Kidney (tissue), 13 donors: ENCODE measurements at regions not wholly inside any gene's neighbourhood (a gene's known extent, or its start where the extent isn't known, plus 50 kb on each side); places are given as distances from the start of the nearest gene placed in this dataset.

Experiments used
- DNase-seq, 5 donors: peaks; one replicate each; pipeline ENCODE4 v3.0.0-alpha.2; 2013 to 2020
- FAIRE-seq: peaks from 2 replicates; lab custom pipeline; 2012; peaks lifted over from hg19 to GRCh38; lab: Jason Lieb, UNC
- H3K27ac ChIP-seq, 2 donors: one replicate each; pipeline ENCODE4 v1.7.0; 2013; ENCODE audit warnings: low read depth in 2 of 2, low read length in 2 of 2, inconsistent platforms in 1 of 2
- H3K27me3 ChIP-seq: one replicate; pipeline ENCODE4 v1.7.1; 2013; ENCODE audit warnings: low read length, inconsistent platforms; ENCODE audit not compliant: control insufficient read depth, insufficient read depth
- H3K36me3 ChIP-seq, 3 donors: one replicate each; pipeline versions ENCODE4 v1.7.0 to v1.7.1; 2013; ENCODE audit warnings: low read length in 3 of 3, control low read depth in 1 of 3, inconsistent platforms in 1 of 3; ENCODE audit not compliant: insufficient read depth in 3 of 3, control insufficient read depth in 2 of 3
- H3K4me1 ChIP-seq, 3 donors: one replicate each; pipeline versions ENCODE4 v1.7.0 to v1.7.1; 2013; ENCODE audit warnings: low read length in 3 of 3, inconsistent platforms in 1 of 3, low read depth in 1 of 3; ENCODE audit not compliant: control insufficient read depth in 2 of 3, insufficient read depth in 2 of 3
- H3K4me3 ChIP-seq, 3 donors: one replicate each; pipeline versions ENCODE4 v1.7.0 to v1.8.1; 2013; ENCODE audit warnings: low read length in 3 of 3, control low read depth in 1 of 3, inconsistent platforms in 1 of 3
- H3K9ac ChIP-seq, 3 donors: one replicate each; pipeline versions ENCODE4 v1.7.0 to v1.7.1; 2013; ENCODE audit warnings: low read length in 3 of 3, control low read depth in 1 of 3, inconsistent platforms in 1 of 3
- H3K9me3 ChIP-seq, 3 donors: one replicate each; pipeline versions ENCODE4 v1.7.0 to v1.7.1; 2013; ENCODE audit warnings: low read length in 3 of 3, control low read depth in 1 of 3, inconsistent platforms in 1 of 3; ENCODE audit not compliant: control insufficient read depth in 2 of 3, insufficient read depth in 1 of 3
- CTCF ChIP-seq: IDR thresholded peaks from 3 replicates; pipeline ENCODE4 v1.5.1; 2012; ENCODE audit warnings: mild to moderate bottlenecking, moderate library complexity, borderline replicate concordance; ENCODE audit not compliant: insufficient read depth; ENCODE audit errors: extremely low read depth
- intact Hi-C: fragments of 100-400 bp; cut with DNase I; formaldehyde crosslinking; loops from one replicate; pipeline ENCODE4 v1.11.1; 2022
- donor health status: control.
- donor health status: control.
- donor health status: control.
- donor health status: control.
- donor health status: control.
- donor health status: DM: yes; HTN: yes; CAD: no.
- donor health status: Normal renal cell carcinoma (clear cell type).

- no peak overlapping the region for H3K27ac ChIP-seq
- FAIRE-seq, result no peak
- H3K4me1 ChIP-seq, result no peaks in the 10 kb centered on the region
- H3K36me3 ChIP-seq, result no peaks in the 10 kb centered on the region
- no peak overlapping the region for H3K9ac ChIP-seq
- no peaks in the 10 kb centered on the region for H3K9me3 ChIP-seq
- intact Hi-C loops, result no loop called here
- DNase-seq, result no peak
- no peak for TF ChIP-seq CTCF
- no peak overlapping the region for H3K4me3 ChIP-seq
- no peaks in the 10 kb centered on the region for H3K27me3 ChIP-seq
Observed at GRCh38 chr12:118467641-118468305, 91.4 kb downstream of the SUDS3 start.

GRCh38 chr12:118472940-118473339 lies 96.6 kb downstream of the SUDS3 start:
- no peaks in the 10 kb centered on the region for H3K4me1 ChIP-seq
- peak in 1 of 5 donors; percentile 4 for DNase-seq
- H3K27ac ChIP-seq, result no peak overlapping the region
- no peak overlapping the region for H3K4me3 ChIP-seq
- intact Hi-C loops, result no loop called here
- no peaks in the 10 kb centered on the region for H3K27me3 ChIP-seq
- no peak overlapping the region for H3K9ac ChIP-seq
- TF ChIP-seq CTCF, result no peak
- H3K9me3 ChIP-seq, result no peaks in the 10 kb centered on the region
- FAIRE-seq, result no peak
- H3K36me3 ChIP-seq, result no peaks in the 10 kb centered on the region

- no peak for DNase-seq
- no peak for FAIRE-seq
- Histone ChIP-seq H3K9ac (no peak overlapping the region), H3K4me1 (no peaks in the 10 kb centered on the region), H3K4me3 (no peak overlapping the region), H3K9me3 (no peaks in the 10 kb centered on the region), H3K27me3 (no peaks in the 10 kb centered on the region), H3K27ac (no peak overlapping the region), H3K36me3 (no peaks in the 10 kb centered on the region)
- TF ChIP-seq CTCF, result no peak
- intact Hi-C loops, result no loop called here
Observed at GRCh38 chr12:118480235-118480634, 103.9 kb downstream of the SUDS3 start.

GRCh38 chr12:118488034-118488433 lies 111.7 kb downstream of the SUDS3 start:
- no peak overlapping the region for H3K9ac ChIP-seq
- no peak for DNase-seq
- intact Hi-C loops, result no loop called here
- FAIRE-seq, result no peak
- no peaks in the 10 kb centered on the region for H3K27me3 ChIP-seq
- H3K9me3 ChIP-seq, result no peaks in the 10 kb centered on the region
- H3K27ac ChIP-seq, result no peak overlapping the region
- TF ChIP-seq CTCF, result no peak
- no peaks in the 10 kb centered on the region for H3K36me3 ChIP-seq
- H3K4me1 ChIP-seq, result no peaks in the 10 kb centered on the region
- H3K4me3 ChIP-seq, result no peak overlapping the region
